ENCODE measurements at regions not wholly inside any gene's neighbourhood (a gene's known extent, or its start where the extent isn't known, plus 50 kb on each side); places are given as distances from the start of the nearest gene placed in this dataset.
"Not testable (repeated sequence)": the region's sequence is repeated elsewhere in the genome, so short reads cannot be mapped to it uniquely, and the experiment has no call there.

DNA sequence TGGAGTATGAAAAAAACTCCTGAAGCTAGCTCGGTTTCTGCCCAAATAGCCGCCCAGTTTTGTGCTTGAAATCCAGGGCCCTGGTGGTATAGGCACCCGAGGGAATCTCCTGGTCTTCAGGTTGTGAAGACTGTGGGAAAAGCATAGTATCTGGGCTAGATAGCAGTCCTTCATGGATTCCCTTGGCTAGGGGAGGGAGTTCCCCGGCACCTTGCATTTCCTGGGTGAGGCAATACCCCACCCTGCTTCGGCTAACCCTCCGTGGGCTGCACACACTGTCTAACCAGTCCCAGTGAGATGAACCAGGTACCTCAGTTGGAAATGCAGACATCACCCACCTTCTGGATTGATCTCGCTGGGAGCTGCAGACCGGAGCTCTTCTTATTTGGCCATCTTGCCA, 184.5 kb upstream of the SLC35B3 start:
- Histone ChIP-seq H3K9ac (ENCODE audit: low read depth in 1 of 2, low read length in 2 of 2) (no peak overlapping the region), H3K27ac (ENCODE audit: low read depth in 1 of 2, low read length in 2 of 2) (no peak overlapping the region), H3K4me3 (ENCODE audit: low read depth in 1 of 3, low read length in 3 of 3) (no peak overlapping the region), H3K36me3 (ENCODE audit: control insufficient read depth in 4 of 4, insufficient read depth in 3 of 4, low read depth in 1 of 4, low read length in 3 of 4) (no peaks in the 10 kb centered on the region), H3K4me1 (ENCODE audit: control insufficient read depth in 4 of 4, insufficient read depth in 4 of 4, low read length in 3 of 4) (no peaks in the 10 kb centered on the region), H3K27me3 (ENCODE audit: control insufficient read depth in 4 of 4, insufficient read depth in 4 of 4, low read length in 3 of 4) (no peaks in the 10 kb centered on the region), H3K9me3 (ENCODE audit: control insufficient read depth in 4 of 4, low read length in 3 of 4) (peaks cover 0 to 3% (median 0%) of the 10 kb centered on the region in 4 donors)
- no peak for TF ChIP-seq FOXA2 (IDR thresholded peaks at IDR 0.05)
- TF ChIP-seq FOXA1 (IDR thresholded peaks at IDR 0.05): no peak
- no peak for TF ChIP-seq EGR1 (IDR thresholded peaks at IDR 0.05; ENCODE audit: low read depth in 2 of 2)
- TF ChIP-seq NR2F2 (IDR thresholded peaks at IDR 0.05): no peak
- TF ChIP-seq RXRA (IDR thresholded peaks at IDR 0.05): no peak
- TF ChIP-seq, protein P1, sequence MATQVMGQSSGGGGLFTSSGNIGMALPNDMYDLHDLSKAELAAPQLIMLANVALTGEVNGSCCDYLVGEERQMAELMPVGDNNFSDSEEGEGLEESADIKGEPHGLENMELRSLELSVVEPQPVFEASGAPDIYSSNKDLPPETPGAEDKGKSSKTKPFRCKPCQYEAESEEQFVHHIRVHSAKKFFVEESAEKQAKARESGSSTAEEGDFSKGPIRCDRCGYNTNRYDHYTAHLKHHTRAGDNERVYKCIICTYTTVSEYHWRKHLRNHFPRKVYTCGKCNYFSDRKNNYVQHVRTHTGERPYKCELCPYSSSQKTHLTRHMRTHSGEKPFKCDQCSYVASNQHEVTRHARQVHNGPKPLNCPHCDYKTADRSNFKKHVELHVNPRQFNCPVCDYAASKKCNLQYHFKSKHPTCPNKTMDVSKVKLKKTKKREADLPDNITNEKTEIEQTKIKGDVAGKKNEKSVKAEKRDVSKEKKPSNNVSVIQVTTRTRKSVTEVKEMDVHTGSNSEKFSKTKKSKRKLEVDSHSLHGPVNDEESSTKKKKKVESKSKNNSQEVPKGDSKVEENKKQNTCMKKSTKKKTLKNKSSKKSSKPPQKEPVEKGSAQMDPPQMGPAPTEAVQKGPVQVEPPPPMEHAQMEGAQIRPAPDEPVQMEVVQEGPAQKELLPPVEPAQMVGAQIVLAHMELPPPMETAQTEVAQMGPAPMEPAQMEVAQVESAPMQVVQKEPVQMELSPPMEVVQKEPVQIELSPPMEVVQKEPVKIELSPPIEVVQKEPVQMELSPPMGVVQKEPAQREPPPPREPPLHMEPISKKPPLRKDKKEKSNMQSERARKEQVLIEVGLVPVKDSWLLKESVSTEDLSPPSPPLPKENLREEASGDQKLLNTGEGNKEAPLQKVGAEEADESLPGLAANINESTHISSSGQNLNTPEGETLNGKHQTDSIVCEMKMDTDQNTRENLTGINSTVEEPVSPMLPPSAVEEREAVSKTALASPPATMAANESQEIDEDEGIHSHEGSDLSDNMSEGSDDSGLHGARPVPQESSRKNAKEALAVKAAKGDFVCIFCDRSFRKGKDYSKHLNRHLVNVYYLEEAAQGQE (IDR thresholded peaks at IDR 0.05): no peak
- TF ChIP-seq, protein P2, sequence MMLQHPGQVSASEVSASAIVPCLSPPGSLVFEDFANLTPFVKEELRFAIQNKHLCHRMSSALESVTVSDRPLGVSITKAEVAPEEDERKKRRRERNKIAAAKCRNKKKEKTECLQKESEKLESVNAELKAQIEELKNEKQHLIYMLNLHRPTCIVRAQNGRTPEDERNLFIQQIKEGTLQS (IDR thresholded peaks at IDR 0.05): no peak
- TF ChIP-seq, protein P3, sequence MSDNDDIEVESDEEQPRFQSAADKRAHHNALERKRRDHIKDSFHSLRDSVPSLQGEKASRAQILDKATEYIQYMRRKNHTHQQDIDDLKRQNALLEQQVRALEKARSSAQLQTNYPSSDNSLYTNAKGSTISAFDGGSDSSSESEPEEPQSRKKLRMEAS (IDR thresholded peaks at IDR 0.05): no peak
- no peak for TF ChIP-seq HNF4G (IDR thresholded peaks at IDR 0.05)
- TF ChIP-seq RAD21 (IDR thresholded peaks at IDR 0.05): no peak
- TF ChIP-seq, protein P4, sequence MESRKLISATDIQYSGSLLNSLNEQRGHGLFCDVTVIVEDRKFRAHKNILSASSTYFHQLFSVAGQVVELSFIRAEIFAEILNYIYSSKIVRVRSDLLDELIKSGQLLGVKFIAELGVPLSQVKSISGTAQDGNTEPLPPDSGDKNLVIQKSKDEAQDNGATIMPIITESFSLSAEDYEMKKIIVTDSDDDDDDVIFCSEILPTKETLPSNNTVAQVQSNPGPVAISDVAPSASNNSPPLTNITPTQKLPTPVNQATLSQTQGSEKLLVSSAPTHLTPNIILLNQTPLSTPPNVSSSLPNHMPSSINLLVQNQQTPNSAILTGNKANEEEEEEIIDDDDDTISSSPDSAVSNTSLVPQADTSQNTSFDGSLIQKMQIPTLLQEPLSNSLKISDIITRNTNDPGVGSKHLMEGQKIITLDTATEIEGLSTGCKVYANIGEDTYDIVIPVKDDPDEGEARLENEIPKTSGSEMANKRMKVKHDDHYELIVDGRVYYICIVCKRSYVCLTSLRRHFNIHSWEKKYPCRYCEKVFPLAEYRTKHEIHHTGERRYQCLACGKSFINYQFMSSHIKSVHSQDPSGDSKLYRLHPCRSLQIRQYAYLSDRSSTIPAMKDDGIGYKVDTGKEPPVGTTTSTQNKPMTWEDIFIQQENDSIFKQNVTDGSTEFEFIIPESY (IDR thresholded peaks at IDR 0.05): no peak
- TF ChIP-seq, protein P5, sequence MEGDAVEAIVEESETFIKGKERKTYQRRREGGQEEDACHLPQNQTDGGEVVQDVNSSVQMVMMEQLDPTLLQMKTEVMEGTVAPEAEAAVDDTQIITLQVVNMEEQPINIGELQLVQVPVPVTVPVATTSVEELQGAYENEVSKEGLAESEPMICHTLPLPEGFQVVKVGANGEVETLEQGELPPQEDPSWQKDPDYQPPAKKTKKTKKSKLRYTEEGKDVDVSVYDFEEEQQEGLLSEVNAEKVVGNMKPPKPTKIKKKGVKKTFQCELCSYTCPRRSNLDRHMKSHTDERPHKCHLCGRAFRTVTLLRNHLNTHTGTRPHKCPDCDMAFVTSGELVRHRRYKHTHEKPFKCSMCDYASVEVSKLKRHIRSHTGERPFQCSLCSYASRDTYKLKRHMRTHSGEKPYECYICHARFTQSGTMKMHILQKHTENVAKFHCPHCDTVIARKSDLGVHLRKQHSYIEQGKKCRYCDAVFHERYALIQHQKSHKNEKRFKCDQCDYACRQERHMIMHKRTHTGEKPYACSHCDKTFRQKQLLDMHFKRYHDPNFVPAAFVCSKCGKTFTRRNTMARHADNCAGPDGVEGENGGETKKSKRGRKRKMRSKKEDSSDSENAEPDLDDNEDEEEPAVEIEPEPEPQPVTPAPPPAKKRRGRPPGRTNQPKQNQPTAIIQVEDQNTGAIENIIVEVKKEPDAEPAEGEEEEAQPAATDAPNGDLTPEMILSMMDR (IDR thresholded peaks at IDR 0.05; ENCODE audit: low read depth, low read length, missing input control): no peak
- no peak for TF ChIP-seq HNF4A (conservative IDR thresholded peaks at IDR 0.05)
- no peak for TF ChIP-seq JUND (IDR thresholded peaks at IDR 0.05)
- no peak for TF ChIP-seq SP1 (IDR thresholded peaks at IDR 0.05)
- 92% methylated on average over 8 of the region's 8 CpGs for WGBS
- no peak for DNase-seq (ENCODE audit: low spot score)

DNA sequence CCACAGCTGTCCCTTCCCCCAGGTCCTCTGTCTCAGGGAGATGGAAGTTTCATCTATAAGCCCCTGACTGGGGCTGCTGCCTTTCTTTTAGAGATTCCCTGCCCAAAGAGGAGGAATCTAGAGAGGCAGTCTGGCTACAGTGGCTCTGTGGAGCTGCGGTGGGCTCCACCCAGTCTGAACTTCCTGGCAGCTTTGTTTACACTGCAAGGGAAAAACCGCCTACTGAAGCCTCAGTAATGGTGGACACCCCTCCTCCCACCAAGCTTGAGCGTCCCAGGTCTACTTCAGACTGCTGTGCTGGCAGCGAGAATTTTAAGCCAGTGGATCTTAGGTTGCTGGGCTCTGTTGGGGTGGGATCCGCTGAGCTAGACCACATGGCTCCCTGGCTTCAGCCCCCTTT, 184.1 kb upstream of the SLC35B3 start:
- 86% methylated on average over 5 of the region's 5 CpGs for WGBS
- H3K4me1 ChIP-seq (ENCODE audit: control insufficient read depth in 4 of 4, insufficient read depth in 4 of 4, low read length in 3 of 4); H3K9ac ChIP-seq (ENCODE audit: low read depth in 1 of 2, low read length in 2 of 2); H3K9me3 ChIP-seq (ENCODE audit: control insufficient read depth in 4 of 4, low read length in 3 of 4); H3K27me3 ChIP-seq (ENCODE audit: control insufficient read depth in 4 of 4, insufficient read depth in 4 of 4, low read length in 3 of 4); DNase-seq (ENCODE audit: low spot score); H3K27ac ChIP-seq (ENCODE audit: low read depth in 1 of 2, low read length in 2 of 2); H3K36me3 ChIP-seq (ENCODE audit: control insufficient read depth in 4 of 4, insufficient read depth in 3 of 4, low read depth in 1 of 4, low read length in 3 of 4); H3K4me3 ChIP-seq (ENCODE audit: low read depth in 1 of 3, low read length in 3 of 3): not testable (repeated sequence)

Measured in liver (tissue), 8 donors.